GM18951 (cell line): ENCODE measurements at regions not wholly inside any gene's neighbourhood (a gene's known extent, or its start where the extent isn't known, plus 50 kb on each side); places are given as distances from the start of the nearest gene placed in this dataset.

ENCODE experiments used
- POLR2A ChIP-seq: IDR thresholded peaks from 4 replicates; pipeline ENCODE4 v1.6.1; 2011; ENCODE audit warnings: mild to moderate bottlenecking; ENCODE audit not compliant: insufficient read length, insufficient read depth; ENCODE audit errors: extremely low read depth
- in situ Hi-C: fragments of 300-500 bp; cut with MboI; formaldehyde crosslinking; loops from one replicate; pipeline ENCODE4 v1.12.0; 2022; ENCODE audit warnings: low sequenced_read_pairs, mixed read lengths, inconsistent platforms; ENCODE audit not compliant: unreplicated experiment

- no peak for TF ChIP-seq POLR2A
- in situ Hi-C loops = no loop called here
Measured at GRCh38 chr1:9447215-9447960, 91.9 kb upstream of the SLC25A33 start.

DNA sequence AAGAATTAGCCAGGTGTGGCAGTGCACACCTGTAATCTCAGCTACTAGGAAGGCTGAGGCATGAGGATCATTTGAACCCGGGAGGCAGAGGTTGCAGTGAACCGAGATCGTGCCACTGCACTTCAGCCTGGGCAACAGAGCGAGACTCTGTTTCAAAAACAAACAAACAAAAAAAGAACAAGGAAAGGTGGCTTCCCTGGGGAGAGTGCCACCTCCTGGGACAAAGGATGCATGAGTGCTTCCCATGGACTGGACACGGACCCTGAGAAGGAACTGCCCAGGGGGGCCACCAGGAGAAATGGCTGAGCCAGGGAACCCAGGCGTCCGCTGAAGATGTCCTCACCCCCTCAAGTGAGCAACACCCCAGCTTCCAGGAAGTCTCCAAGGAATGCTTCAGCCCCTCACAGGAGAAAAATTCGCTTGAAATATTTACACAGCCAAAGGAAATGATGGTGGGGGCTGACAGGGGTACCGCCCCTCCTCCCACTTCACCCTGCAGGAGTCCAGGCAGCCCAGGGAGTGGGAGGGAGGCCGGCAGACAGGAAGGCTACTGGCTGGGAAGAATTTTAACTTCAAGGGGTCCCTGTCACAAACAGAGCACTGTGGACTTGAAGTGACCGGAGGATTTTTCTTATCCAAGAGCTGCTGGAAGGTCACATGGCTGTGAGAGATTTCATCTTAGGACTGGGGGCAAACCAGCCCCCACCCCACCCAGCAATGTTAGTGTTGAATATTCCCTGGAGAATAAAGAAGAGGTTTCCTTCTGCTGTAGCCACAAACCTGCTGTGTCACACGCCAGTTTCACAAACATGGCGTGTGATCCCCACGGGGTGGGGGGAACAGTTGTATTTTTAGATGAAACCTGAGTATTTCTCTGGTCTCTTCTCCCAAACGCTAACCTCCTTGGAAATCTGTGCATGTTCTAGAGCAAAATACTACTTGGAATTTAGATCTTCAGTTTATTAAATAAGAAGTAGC is 90.8 kb upstream of the SLC25A33 start:
- in situ Hi-C loops = no loop called here

GRCh38 chr1:9449110-9449627 is 90.1 kb upstream of the SLC25A33 start:
- in situ Hi-C loops = no loop called here

More for the DNA sequence above, 90.8 kb upstream of the SLC25A33 start:
- no peak for TF ChIP-seq POLR2A

GRCh38 chr1:9449976-9450696 is 89.1 kb upstream of the SLC25A33 start:
- no peak for TF ChIP-seq POLR2A
- in situ Hi-C loops = loop anchor here (10.0 kb wide), 1 partner anchor 165 kb away; no protein-coding TSS in a partner anchor

More at GRCh38 chr1:9449110-9449627, 90.1 kb upstream of the SLC25A33 start:
- no peak for TF ChIP-seq POLR2A

- no peak for TF ChIP-seq POLR2A
- in situ Hi-C loops = loop anchor here (10.0 kb wide), 1 partner anchor 166 kb away; no protein-coding TSS in a partner anchor
Measured at GRCh38 chr1:9451081-9451480, 88.2 kb upstream of the SLC25A33 start.

DNA sequence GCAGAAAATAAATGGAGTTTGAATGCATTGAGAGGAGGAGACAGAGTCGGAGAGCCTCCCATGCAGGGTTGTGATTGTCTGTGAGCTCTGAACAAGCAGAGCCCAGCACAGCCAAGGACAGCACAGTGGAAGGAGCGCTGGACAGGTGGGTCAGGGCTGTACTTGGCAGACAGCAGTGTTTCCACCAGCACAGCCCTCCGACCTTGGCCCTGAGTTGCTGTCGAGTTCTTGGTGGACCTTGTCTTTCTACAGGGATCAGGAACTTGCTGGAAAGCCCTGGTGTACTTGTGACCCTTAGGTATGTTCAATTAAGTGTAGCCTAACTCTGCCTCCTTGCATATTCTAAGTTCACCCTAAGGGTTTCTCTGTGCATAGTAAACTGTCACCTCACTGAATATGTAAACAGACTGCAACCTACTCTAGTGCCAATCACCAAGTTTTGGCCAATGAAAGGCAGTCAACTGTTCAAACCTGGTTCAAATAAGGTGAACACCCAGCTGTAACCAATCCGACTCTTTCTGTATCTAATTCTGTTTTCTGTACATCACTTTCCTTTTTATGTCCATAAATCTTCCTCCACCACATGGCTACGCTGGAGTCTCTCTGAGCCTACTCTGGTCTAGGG is 86.6 kb upstream of the SLC25A33 start:
- in situ Hi-C loops = loop anchor here (10.0 kb wide), 1 partner anchor 168 kb away; no protein-coding TSS in a partner anchor
- TF ChIP-seq POLR2A = no peak

- TF ChIP-seq POLR2A = no peak
- in situ Hi-C loops = loop anchor here (10.0 kb wide), 1 partner anchor 169 kb away; no protein-coding TSS in a partner anchor
Measured at GRCh38 chr1:9453375-9453774, 85.9 kb upstream of the SLC25A33 start.

- no peak for TF ChIP-seq POLR2A
- in situ Hi-C loops = loop anchor here (10.0 kb wide), 1 partner anchor 169 kb away; no protein-coding TSS in a partner anchor
Measured at GRCh38 chr1:9453779-9454418, 85.4 kb upstream of the SLC25A33 start.

DNA sequence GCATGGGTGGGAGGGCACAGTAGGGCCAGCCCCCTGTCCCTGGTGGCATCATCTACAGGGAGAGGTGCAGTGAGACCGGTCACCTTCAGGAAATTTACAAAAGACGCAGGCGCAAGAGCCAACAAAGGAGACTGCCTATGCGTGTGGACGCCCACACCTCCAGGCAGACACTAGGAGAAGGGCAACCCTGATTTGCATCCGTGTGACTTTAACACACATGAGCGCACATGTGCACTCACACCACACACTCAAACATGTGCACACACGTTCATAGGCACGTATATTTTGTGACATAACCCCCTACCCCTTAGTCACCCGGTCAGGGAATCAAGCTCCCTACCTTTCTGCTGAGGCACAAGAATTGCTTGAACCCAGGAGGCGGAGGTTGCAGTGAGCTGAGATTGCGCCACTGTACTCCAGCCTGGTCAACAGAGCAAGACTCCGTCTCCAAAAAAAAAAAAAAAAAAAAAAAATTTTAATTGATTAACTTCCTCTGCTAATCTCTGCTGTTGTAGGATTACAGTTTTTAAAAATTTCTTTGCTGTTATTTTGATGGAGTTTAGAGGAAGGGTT is 84.7 kb upstream of the SLC25A33 start:
- in situ Hi-C loops = loop anchor here (10.0 kb wide), 1 partner anchor 170 kb away; no protein-coding TSS in a partner anchor
- TF ChIP-seq POLR2A = no peak

DNA sequence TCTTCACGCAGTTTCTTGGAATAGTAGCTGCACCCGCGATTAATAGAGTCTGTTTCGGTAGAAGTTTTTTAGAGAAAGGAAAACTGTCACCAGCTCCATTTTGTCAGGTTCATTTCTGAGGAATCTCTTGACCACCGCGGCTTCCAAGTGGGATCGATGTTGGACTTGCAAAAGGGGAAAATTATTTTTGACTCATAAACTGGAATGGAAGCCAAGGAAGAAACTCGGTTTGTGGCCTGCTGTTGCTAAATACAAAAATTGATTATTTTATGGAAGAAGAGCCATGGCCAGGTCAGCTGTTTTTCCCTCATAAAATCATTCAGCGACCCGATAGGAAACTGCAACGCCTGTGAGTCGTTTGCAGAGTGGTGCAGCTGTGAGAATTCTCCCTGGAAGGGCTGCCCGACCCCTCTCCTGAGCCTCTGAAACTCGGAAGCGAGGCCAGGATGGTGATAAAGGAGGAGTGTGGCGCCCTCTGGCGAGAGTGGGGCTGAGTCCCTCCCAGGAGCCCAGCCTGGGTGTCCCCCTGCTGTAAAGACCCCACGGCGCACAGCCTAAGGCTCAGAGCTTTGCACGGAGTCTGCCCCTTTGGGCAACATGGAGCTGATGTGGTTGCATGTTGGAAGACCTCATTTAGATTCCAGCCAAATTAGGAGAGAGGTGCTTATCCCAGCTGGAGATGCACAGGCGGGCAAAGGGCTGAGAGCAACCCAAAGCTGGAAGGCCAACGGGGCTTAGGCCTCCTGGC is 83.6 kb upstream of the SLC25A33 start:
- in situ Hi-C loops = loop anchor here (10.0 kb wide), 1 partner anchor 171 kb away; no protein-coding TSS in a partner anchor
- TF ChIP-seq POLR2A = no peak
